ENCODE measurements at regions not wholly inside any gene's neighbourhood (a gene's known extent, or its start where the extent isn't known, plus 50 kb on each side); places are given as distances from the start of the nearest gene placed in this dataset.

GRCh38 chr7:117944886-117945285 is 71.6 kb upstream of the CTTNBP2 start:
- no peak for DNase-seq (ENCODE audit: low read depth)
- no peak overlapping the region for H3K4me3 ChIP-seq (ENCODE audit: low read depth, low read length)
- TF ChIP-seq, protein P1, sequence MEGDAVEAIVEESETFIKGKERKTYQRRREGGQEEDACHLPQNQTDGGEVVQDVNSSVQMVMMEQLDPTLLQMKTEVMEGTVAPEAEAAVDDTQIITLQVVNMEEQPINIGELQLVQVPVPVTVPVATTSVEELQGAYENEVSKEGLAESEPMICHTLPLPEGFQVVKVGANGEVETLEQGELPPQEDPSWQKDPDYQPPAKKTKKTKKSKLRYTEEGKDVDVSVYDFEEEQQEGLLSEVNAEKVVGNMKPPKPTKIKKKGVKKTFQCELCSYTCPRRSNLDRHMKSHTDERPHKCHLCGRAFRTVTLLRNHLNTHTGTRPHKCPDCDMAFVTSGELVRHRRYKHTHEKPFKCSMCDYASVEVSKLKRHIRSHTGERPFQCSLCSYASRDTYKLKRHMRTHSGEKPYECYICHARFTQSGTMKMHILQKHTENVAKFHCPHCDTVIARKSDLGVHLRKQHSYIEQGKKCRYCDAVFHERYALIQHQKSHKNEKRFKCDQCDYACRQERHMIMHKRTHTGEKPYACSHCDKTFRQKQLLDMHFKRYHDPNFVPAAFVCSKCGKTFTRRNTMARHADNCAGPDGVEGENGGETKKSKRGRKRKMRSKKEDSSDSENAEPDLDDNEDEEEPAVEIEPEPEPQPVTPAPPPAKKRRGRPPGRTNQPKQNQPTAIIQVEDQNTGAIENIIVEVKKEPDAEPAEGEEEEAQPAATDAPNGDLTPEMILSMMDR (conservative IDR thresholded peaks at IDR 0.05; ENCODE audit: low read depth, low read length): no peak

- H3K4me3 ChIP-seq (ENCODE audit: low read depth, low read length): no peak overlapping the region
- peak; percentile 49 for DNase-seq (ENCODE audit: low read depth)
- TF ChIP-seq, protein P1 (conservative IDR thresholded peaks at IDR 0.05; ENCODE audit: low read depth, low read length): no peak
These were observed 73.0 kb upstream of the CTTNBP2 start for GRCh38 chr7:117946151-117946633.

GRCh38 chr7:117949232-117949631 is 76.0 kb upstream of the CTTNBP2 start:
- DNase-seq (ENCODE audit: low read depth): peak; percentile 34
- TF ChIP-seq, protein P1 (conservative IDR thresholded peaks at IDR 0.05; ENCODE audit: low read depth, low read length): peak; percentile 39
- no peak overlapping the region for H3K4me3 ChIP-seq (ENCODE audit: low read depth, low read length)

DNA sequence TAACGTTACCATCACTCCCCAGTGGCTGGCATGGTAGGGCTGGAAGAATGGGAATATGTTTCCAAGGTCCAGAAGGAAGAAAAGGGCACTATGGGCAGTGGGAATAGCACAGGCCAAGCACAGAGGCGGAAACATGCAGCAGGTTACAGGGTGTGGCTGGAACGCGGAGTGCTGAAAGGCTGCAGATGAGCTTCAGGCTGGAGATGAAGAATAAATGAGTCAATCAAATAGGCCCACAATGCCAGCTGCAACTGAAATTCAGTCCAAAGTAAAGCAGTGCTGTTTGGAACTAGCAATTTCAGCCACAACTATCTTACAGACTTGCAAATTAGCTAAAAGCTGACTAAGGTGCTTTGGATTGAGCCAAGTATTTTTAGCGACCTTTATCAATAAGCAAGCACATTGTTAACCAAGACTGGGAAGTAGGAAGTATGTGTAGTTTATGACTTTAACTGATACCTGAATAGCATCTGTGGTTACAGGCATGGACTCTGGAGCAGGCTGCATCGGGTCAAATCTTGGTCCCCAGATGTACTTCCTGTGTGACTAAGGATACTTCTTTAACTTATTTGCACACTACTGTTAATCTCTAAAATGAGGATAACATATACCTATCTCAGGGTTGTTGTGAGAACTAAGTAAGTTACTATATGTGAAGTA is 77.5 kb upstream of the CTTNBP2 start:
- no peak overlapping the region for H3K4me3 ChIP-seq (ENCODE audit: low read depth, low read length)
- no peak for DNase-seq (ENCODE audit: low read depth)
- TF ChIP-seq, protein P1 (conservative IDR thresholded peaks at IDR 0.05; ENCODE audit: low read depth, low read length): no peak

DNA sequence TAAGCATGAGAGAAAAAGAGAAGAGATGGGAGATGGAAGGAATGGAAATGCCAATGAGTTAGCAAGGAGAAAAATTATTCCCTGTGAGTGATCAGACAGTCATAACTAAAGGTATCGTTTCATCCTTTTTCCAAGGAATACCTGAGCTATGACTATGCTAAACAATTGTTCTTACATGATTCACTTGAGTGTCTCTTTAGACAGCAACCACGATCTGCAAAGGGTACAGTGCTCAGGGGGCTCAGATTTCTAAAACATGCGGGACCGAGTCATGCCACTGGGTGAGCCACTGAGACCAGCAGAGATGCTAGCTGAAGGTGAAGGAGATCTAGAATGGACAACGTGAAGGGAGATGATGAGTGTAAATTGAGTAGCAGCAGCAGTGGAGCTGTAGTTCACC is 78.0 kb upstream of the CTTNBP2 start:
- TF ChIP-seq, protein P1 (conservative IDR thresholded peaks at IDR 0.05; ENCODE audit: low read depth, low read length): no peak
- no peak for DNase-seq (ENCODE audit: low read depth)
- no peak overlapping the region for H3K4me3 ChIP-seq (ENCODE audit: low read depth, low read length)

GRCh38 chr7:117951691-117952280 is 78.5 kb upstream of the CTTNBP2 start:
- peak; percentile 3 for DNase-seq (ENCODE audit: low read depth)
- TF ChIP-seq, protein P1 (conservative IDR thresholded peaks at IDR 0.05; ENCODE audit: low read depth, low read length): no peak
- no peak overlapping the region for H3K4me3 ChIP-seq (ENCODE audit: low read depth, low read length)

GRCh38 chr7:117955046-117955445 is 81.8 kb upstream of the CTTNBP2 start:
- H3K4me3 ChIP-seq (ENCODE audit: low read depth, low read length): no peak overlapping the region
- TF ChIP-seq, protein P1 (conservative IDR thresholded peaks at IDR 0.05; ENCODE audit: low read depth, low read length): no peak

More at GRCh38 chr7:117955046-117955445, 81.8 kb upstream of the CTTNBP2 start:
- DNase-seq (ENCODE audit: low read depth): no peak
